ENCODE measurements at regions not wholly inside any gene's neighbourhood (a gene's known extent, or its start where the extent isn't known, plus 50 kb on each side); places are given as distances from the start of the nearest gene placed in this dataset.

GRCh38 chr3:106209482-106209881 lies 340.7 kb upstream of the CBLB start:
- TF ChIP-seq CTCF (IDR thresholded peaks at IDR 0.05) (no peak), POLR2A (IDR thresholded peaks at IDR 0.05) (no peak)
